ENCODE measurements at regions not wholly inside any gene's neighbourhood (a gene's known extent, or its start where the extent isn't known, plus 50 kb on each side); places are given as distances from the start of the nearest gene placed in this dataset.

- no peak for TF ChIP-seq EZH2 (IDR thresholded peaks at IDR 0.05; ENCODE audit: low read depth, low read length, severe bottlenecking)
- TF ChIP-seq HDAC6 (IDR thresholded peaks at IDR 0.05; ENCODE audit: low read depth, low read length): no peak
- TF ChIP-seq RXRA (IDR thresholded peaks at IDR 0.05; ENCODE audit: insufficient read depth, low read depth, low read length): no peak
- TF ChIP-seq CTCF (IDR thresholded peaks at IDR 0.05; ENCODE audit: control extremely low read depth in 1 of 3, insufficient read depth in 1 of 3, low read depth in 1 of 3, low read length in 3 of 3): no peak
- no peak for TF ChIP-seq CHD1 (IDR thresholded peaks at IDR 0.05; ENCODE audit: low read depth, low read length)
- TF ChIP-seq RAD21 (IDR thresholded peaks at IDR 0.05 in 1 of 2, conservative IDR thresholded peaks at IDR 0.05 in 1 of 2; ENCODE audit: low read depth in 2 of 2, low read length in 2 of 2): no peak
- TF ChIP-seq TEAD4 (IDR thresholded peaks at IDR 0.05; ENCODE audit: low read depth, low read length): no peak
- TF ChIP-seq POU5F1 (IDR thresholded peaks at IDR 0.05; ENCODE audit: low read depth, low read length): no peak
- TF ChIP-seq BACH1 (IDR thresholded peaks at IDR 0.05; ENCODE audit: low read length): no peak
- no peak for TF ChIP-seq POLR2A (IDR thresholded peaks at IDR 0.05; ENCODE audit: control extremely low read depth in 1 of 2, low read depth in 2 of 2, low read length in 2 of 2)
- no peak for TF ChIP-seq POLR2AphosphoS5 (IDR thresholded peaks at IDR 0.05; ENCODE audit: low read depth, low read length)
- TF ChIP-seq ZNF274 (IDR thresholded peaks at IDR 0.05; ENCODE audit: borderline replicate concordance, extremely low read depth, low read length): no peak
- TF ChIP-seq KDM1A (IDR thresholded peaks at IDR 0.05; ENCODE audit: borderline replicate concordance, low read length): no peak
- no peak for TF ChIP-seq SUZ12 (IDR thresholded peaks at IDR 0.05; ENCODE audit: low read length)
Observed at GRCh38 chr5:101600614-101601013, 695.5 kb downstream of the SLCO4C1 start.

Data from H1 (cell line).